HepG2 (cell line): ENCODE measurements at regions not wholly inside any gene's neighbourhood (a gene's known extent, or its start where the extent isn't known, plus 50 kb on each side); places are given as distances from the start of the nearest gene placed in this dataset.

Experiments used
- ATAC-seq: fragments of 200-7000 bp; cut with Tn5 transposase; 3 replicates; pipeline ENCODE4 v1.9.1; 2020; ENCODE audit warnings: mild to moderate bottlenecking, moderate library complexity
- BruUV-seq: library from RNA; stranded (reverse); fragments of 400-500 nt; replicated peaks from 2 replicates; lab custom pipeline; 2021; lab: Mats Ljungman, UMichigan
- CTCF ChIA-PET: fragments of 300-600 bp; formaldehyde crosslinking; extraction: SDS; loops from one replicate; lab custom pipeline; 2021; ENCODE audit warnings: low total read pairs, inconsistent platforms, low intra/inter-chr PET ratio; lab: Yijun Ruan, JAX
- POLR2A ChIA-PET: fragments of 350-600 bp; sonication (Branson Sonifier 250); formaldehyde crosslinking; loops from one replicate; lab custom pipeline; 2020; ENCODE audit warnings: antibody characterized with exemption, inconsistent platforms; lab: Yijun Ruan, JAX
- DNase-seq: peaks from one replicate; pipeline ENCODE4 v3.0.0-alpha.2; 2015; ENCODE audit warnings: low spot score
- FAIRE-seq: peaks from 3 replicates; lab custom pipeline; 2011; peaks lifted over from hg19 to GRCh38; lab: Jason Lieb, UNC
- H2AFZ ChIP-seq: one replicate; pipeline ENCODE4 v1.6.1; 2011; ENCODE audit warnings: low read length, inconsistent platforms
- H3K27ac ChIP-seq: fragments of 300-600 bp; 3 replicates; pipeline ENCODE4 v1.8.0; 2011; ENCODE audit warnings: mixed run types, mild to moderate bottlenecking, mixed read lengths, low read length, inconsistent platforms; ENCODE audit not compliant: insufficient read depth; ENCODE audit errors: extremely low read length
- H3K27me3 ChIP-seq, 2 experiments: fragments of 200-600 bp in 1 of 2; 2 replicates in 1 of 2; 3 replicates in 1 of 2; pipeline versions ENCODE4 v1.6.0 to v1.8.0; 2011; ENCODE audit warnings: low read length in 2 of 2, mild to moderate bottlenecking in 2 of 2, moderate library complexity in 2 of 2, inconsistent platforms in 1 of 2; ENCODE audit not compliant: insufficient read depth in 2 of 2, control insufficient read depth in 1 of 2
- H3K36me3 ChIP-seq, 2 experiments: fragments of 200-600 bp in 1 of 2; replicated peaks in 1 of 2; 2 replicates in 1 of 2; 3 replicates in 1 of 2; pipeline versions ENCODE4 v1.5.1 to v1.8.0; 2011; ENCODE audit warnings: low read length in 2 of 2, inconsistent platforms in 1 of 2; ENCODE audit not compliant: insufficient read depth in 2 of 2, control insufficient read depth in 1 of 2
- H3K4me1 ChIP-seq: 2 replicates; pipeline ENCODE4 v1.5.1; 2012; ENCODE audit warnings: low read length, inconsistent platforms; ENCODE audit not compliant: insufficient read depth
- H3K4me2 ChIP-seq: 2 replicates; pipeline ENCODE4 v1.6.0; 2011; ENCODE audit warnings: low read depth, low read length, inconsistent platforms
- H3K4me3 ChIP-seq, 3 experiments: fragments of 200-600 bp in 1 of 3; sonication (generic), shearing (Covaris generic) in 1 of 3; replicated peaks in 1 of 3; 2 replicates each; pipeline ENCODE4 v1.5.1; 2011 to 2016; ENCODE audit warnings: low read length in 3 of 3, inconsistent platforms in 2 of 3, low read depth in 2 of 3, mild to moderate bottlenecking in 2 of 3, control low read depth in 1 of 3, mixed read lengths in 1 of 3; ENCODE audit not compliant: insufficient read depth in 1 of 3
- H3K79me2 ChIP-seq: one replicate; pipeline ENCODE4 v1.6.1; 2011; ENCODE audit warnings: low read length, inconsistent platforms; ENCODE audit not compliant: insufficient read depth
- H3K9ac ChIP-seq: 2 replicates; pipeline ENCODE4 v1.6.0; 2011; ENCODE audit warnings: mild to moderate bottlenecking, low read depth, low read length, inconsistent platforms; ENCODE audit not compliant: insufficient read depth
- H3K9me3 ChIP-seq: 2 replicates; pipeline ENCODE4 v1.5.1; 2012; ENCODE audit warnings: mild to moderate bottlenecking, low read length
- H4K20me1 ChIP-seq: 2 replicates; pipeline ENCODE4 v1.6.0; 2011; ENCODE audit warnings: inconsistent platforms, mild to moderate bottlenecking, low read length, moderate library complexity; ENCODE audit not compliant: insufficient read depth
- ATF7-NPFF ChIP-seq: sonication (generic); formaldehyde crosslinking; IDR thresholded peaks from 2 replicates; pipeline ENCODE4 v1.8.1; 2023; ENCODE audit warnings: mild to moderate bottlenecking, low read depth, missing genetic modification reagents, moderate library complexity
- BHLHE40 ChIP-seq: IDR thresholded peaks from 2 replicates; pipeline ENCODE4 v1.6.1; 2011; ENCODE audit warnings: low read length, improper control_type of control experiment
- CEBPG ChIP-seq: IDR thresholded peaks from 2 replicates; pipeline ENCODE4 v1.6.1; 2016
- CSRNP1 ChIP-seq: sonication (generic); formaldehyde crosslinking; IDR thresholded peaks from 2 replicates; pipeline ENCODE4 v1.8.1; 2023; ENCODE audit warnings: mild to moderate bottlenecking, missing genetic modification reagents
- DNMT1 ChIP-seq: sonication (generic); formaldehyde crosslinking; IDR thresholded peaks from 2 replicates; pipeline ENCODE4 v1.5.1; 2020; ENCODE audit warnings: mild to moderate bottlenecking, missing genetic modification reagents
- FOXC1 ChIP-seq: sonication (generic); formaldehyde crosslinking; IDR thresholded peaks from 2 replicates; pipeline ENCODE4 v1.8.0; 2022; ENCODE audit warnings: mild to moderate bottlenecking, missing genetic modification reagents, borderline replicate concordance
- FOXP1 ChIP-seq, 2 experiments: fragments of 450-650 bp in 1 of 2; IDR thresholded peaks; 2 replicates each; pipeline ENCODE4 v1.6.1; 2017 to 2018; ENCODE audit warnings: antibody characterized with exemption in 1 of 2
- HDAC2 ChIP-seq: sonication (generic); formaldehyde crosslinking; IDR thresholded peaks from 2 replicates; pipeline ENCODE4 v1.4.0; 2020; ENCODE audit warnings: missing genetic modification reagents
- IRF2 ChIP-seq: IDR thresholded peaks from 2 replicates; pipeline ENCODE4 v1.6.1; 2018; ENCODE audit warnings: missing genetic modification reagents, missing compliant biosample characterization
- JDP2 ChIP-seq: sonication (generic); formaldehyde crosslinking; IDR thresholded peaks from 2 replicates; pipeline ENCODE4 v1.8.1; 2022; ENCODE audit warnings: missing genetic modification reagents, borderline replicate concordance
- NR2C2 ChIP-seq: sonication (generic); formaldehyde crosslinking; IDR thresholded peaks from 2 replicates; pipeline ENCODE4 v1.4.0; 2020; ENCODE audit warnings: missing genetic modification reagents, mild to moderate bottlenecking, moderate library complexity, borderline replicate concordance
- ONECUT2 ChIP-seq: sonication (generic); formaldehyde crosslinking; IDR thresholded peaks from 2 replicates; pipeline ENCODE4 v1.4.0; 2020; ENCODE audit warnings: missing genetic modification reagents
- RELA ChIP-seq: sonication (generic); formaldehyde crosslinking; IDR thresholded peaks from 2 replicates; pipeline ENCODE4 v1.4.0; 2020; ENCODE audit warnings: missing genetic modification reagents
- RFX1 ChIP-seq: fragments of 450-650 bp; IDR thresholded peaks from 2 replicates; pipeline ENCODE4 v1.6.1; 2017
- U2AF1 ChIP-seq: fragments of 200-400 bp; formaldehyde crosslinking; optimal IDR thresholded peaks from 2 replicates; pipeline ENCODE3; 2017; ENCODE audit warnings: mild to moderate bottlenecking, low read depth, low read length
- ZMAT3 ChIP-seq: sonication (generic); formaldehyde crosslinking; conservative IDR thresholded peaks from 2 replicates; pipeline ENCODE4 v1.7.0; 2021; ENCODE audit warnings: missing genetic modification reagents
- ZNF761 ChIP-seq: sonication (generic); formaldehyde crosslinking; conservative IDR thresholded peaks from 2 replicates; pipeline ENCODE4 v1.4.0; 2020; ENCODE audit warnings: mild to moderate bottlenecking, missing genetic modification reagents
- WGBS: methylation state at CpG from one replicate; pipeline ENCODE4 v1.1.6; 2017; ENCODE audit warnings: low lambda C conversion rate; 5-methylcytosine and 5-hydroxymethylcytosine counted together
- in situ Hi-C: cut with HindIII; loops from 2 replicates; pipeline ENCODE4 v1.10.0; 2017; ENCODE audit warnings: low pct_unique_long_range_greater_than_20kb; ENCODE audit not compliant: extremely low pct_ligation_motif_present
- intact Hi-C: fragments of 100-400 bp; cut with micrococcal nuclease; formaldehyde crosslinking; loops from one replicate; pipeline ENCODE4 v1.10.0; 2022; ENCODE audit not compliant: unreplicated experiment
- TF ChIP-seq, protein P1 (sequence below): sonication (generic); formaldehyde crosslinking; IDR thresholded peaks from 2 replicates; pipeline ENCODE4 v1.4.0; 2020; ENCODE audit warnings: missing genetic modification reagents

DNA sequence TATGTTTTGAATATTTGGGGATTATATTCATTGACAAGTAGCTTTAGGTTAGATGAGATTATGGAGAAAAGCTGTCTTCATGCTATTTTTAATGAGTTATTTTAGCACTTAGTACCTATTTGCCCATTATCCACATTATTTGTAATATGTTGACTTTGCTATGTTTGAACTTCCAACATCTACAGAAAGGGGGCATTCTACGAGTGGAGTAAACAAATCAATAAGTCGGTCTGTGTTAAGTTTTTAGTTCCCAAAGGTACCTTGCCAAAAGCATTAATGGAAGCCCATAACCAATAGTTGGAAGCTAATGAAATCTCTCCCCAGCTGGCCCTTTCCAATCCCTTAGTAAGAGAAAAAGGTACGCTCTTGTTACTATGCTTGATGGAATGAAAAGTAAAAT is 250.0 kb upstream of the E2F7 start:
- no peak; the same call in 1 of the 3 replicates for ATAC-seq

DNA sequence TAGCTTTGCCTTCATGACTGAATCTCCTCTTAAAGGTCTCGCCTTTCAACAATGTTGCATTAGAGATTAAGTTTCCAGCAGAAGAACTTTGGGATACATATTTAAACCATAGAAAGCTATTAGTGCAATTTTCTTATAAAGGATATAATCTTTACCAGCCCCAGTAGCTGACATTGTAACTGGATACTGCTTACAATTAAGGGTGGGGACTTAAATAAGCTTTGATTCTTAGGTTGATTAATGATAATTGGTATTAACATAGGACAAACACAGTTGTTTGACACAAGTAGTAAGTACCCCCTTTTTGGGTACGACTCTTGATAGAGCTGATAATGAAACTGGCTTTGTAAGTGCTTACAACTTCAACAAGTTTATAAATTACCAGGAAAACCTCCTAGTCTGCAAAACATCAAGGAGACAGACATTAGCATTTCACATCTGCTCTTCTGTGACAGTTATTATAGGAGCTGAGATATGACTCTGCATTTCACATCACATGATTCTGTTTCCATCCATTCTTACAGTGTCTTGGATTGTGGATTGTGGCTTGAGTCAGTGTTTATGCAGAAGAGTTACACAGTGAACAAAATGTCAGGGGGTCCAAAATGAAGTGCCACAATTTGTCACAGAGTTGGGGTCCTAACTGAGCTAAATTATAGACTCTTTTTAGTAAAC is 249.1 kb upstream of the E2F7 start:
- in situ Hi-C loops (no loop called here), intact Hi-C loops (no loop called here)
- CTCF ChIA-PET: no interaction called here
- H3K4me1 ChIP-seq: no peaks in the 10 kb centered on the region
- no peaks in the 10 kb centered on the region for H3K36me3 ChIP-seq
- TF ChIP-seq, protein P1, sequence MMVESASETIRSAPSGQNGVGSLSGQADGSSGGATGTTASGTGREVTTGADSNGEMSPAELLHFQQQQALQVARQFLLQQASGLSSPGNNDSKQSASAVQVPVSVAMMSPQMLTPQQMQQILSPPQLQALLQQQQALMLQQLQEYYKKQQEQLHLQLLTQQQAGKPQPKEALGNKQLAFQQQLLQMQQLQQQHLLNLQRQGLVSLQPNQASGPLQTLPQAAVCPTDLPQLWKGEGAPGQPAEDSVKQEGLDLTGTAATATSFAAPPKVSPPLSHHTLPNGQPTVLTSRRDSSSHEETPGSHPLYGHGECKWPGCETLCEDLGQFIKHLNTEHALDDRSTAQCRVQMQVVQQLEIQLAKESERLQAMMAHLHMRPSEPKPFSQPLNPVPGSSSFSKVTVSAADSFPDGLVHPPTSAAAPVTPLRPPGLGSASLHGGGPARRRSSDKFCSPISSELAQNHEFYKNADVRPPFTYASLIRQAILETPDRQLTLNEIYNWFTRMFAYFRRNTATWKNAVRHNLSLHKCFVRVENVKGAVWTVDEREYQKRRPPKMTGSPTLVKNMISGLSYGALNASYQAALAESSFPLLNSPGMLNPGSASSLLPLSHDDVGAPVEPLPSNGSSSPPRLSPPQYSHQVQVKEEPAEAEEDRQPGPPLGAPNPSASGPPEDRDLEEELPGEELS (CRISPR knock-in tag): no peak
- TF ChIP-seq JDP2 (CRISPR knock-in tag) (no peak), HDAC2 (no peak), RELA (CRISPR knock-in tag) (no peak), CEBPG (CRISPR knock-in tag) (no peak), RFX1 (no peak), CSRNP1 (no peak), ATF7-NPFF (CRISPR knock-in tag) (no peak), U2AF1 (no peak), FOXC1 (CRISPR knock-in tag) (no peak), BHLHE40 (no peak), IRF2 (no peak), NR2C2 (CRISPR knock-in tag) (no peak), ZNF761 (no peak), ZMAT3 (CRISPR knock-in tag) (no peak)
- no peaks in the 10 kb centered on the region for H3K9me3 ChIP-seq
- no peak for FAIRE-seq
- no peak overlapping the region for H3K4me3 ChIP-seq
- H3K9ac ChIP-seq: no peak overlapping the region
- ATAC-seq: no peak
- H2AFZ ChIP-seq: no peak overlapping the region
- POLR2A ChIA-PET: no interaction called here
- H3K27ac ChIP-seq: no peak overlapping the region
- no peak overlapping the region for H3K4me2 ChIP-seq
- 3% methylated on average over 2 of the region's 2 CpGs for WGBS
- no peaks in the 10 kb centered on the region for H3K79me2 ChIP-seq
- no peaks in the 10 kb centered on the region for H4K20me1 ChIP-seq
- no TSS peak for BruUV-seq
- no peaks in the 10 kb centered on the region for H3K27me3 ChIP-seq
- DNase-seq: no peak

More for the DNA sequence above, 250.0 kb upstream of the E2F7 start:
- POLR2A ChIA-PET: no interaction called here
- Histone ChIP-seq H3K79me2 (no peaks in the 10 kb centered on the region), H3K4me3 (no peak overlapping the region), H3K4me1 (no peaks in the 10 kb centered on the region), H4K20me1 (no peaks in the 10 kb centered on the region), H3K9me3 (no peaks in the 10 kb centered on the region), H3K36me3 (no peaks in the 10 kb centered on the region), H3K27ac (no peak overlapping the region), H3K4me2 (no peak overlapping the region), H2AFZ (no peak overlapping the region), H3K9ac (no peak overlapping the region), H3K27me3 (no peaks in the 10 kb centered on the region)
- FAIRE-seq (no peak), DNase-seq (no peak)
- TF ChIP-seq DNMT1 (CRISPR knock-in tag) (no peak), ONECUT2 (peak; percentile 37; the same call in 1 of the 2 replicates), FOXP1 (IDR thresholded peaks at IDR 0.05) (no peak), FOXP1 (CRISPR knock-in tag; IDR thresholded peaks at IDR 0.05) (peak; percentile 50; the same call in 1 of the 2 replicates)
- CTCF ChIA-PET: no interaction called here
- in situ Hi-C loops: no loop called here
- BruUV-seq: no TSS peak
- 0% methylated on average over 3 of the region's 3 CpGs for WGBS
- intact Hi-C loops: no loop called here
